ENCODE measurements at regions not wholly inside any gene's neighbourhood (a gene's known extent, or its start where the extent isn't known, plus 50 kb on each side); places are given as distances from the start of the nearest gene placed in this dataset.

DNA sequence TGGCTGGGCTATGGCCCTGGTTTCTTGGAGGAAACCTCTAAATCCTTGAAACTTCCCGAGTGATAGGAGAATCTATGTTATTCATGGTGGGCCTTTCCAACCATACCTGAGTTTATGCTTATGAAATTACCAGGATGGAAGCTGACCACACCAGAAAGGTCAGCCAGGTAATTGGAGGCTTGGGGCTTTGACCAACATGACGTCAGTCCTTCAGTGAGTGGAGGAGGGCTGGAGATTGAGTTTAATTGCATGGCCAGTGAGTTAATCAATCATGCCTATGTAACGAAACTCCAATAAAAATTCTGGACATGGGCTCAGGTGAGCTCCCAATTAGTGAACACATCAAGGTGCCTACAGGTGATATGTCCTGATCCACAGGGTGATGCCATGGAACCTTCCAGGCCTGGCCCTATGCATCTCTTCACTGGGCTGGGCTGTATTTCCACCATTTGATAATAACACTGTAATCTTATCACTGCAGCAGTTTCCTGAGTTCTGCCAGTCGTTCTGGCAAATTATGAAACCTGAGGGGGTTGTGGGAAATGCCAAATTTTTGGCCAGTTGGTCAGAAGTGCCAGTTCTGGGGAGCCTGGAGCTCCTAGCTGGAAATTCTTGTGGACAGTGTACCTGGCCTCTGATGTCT is 106.5 kb downstream of the CDH26 start:
- DNase-seq (ENCODE audit: low read depth), result no peak

GRCh38 chr20:60065741-60066437 is 107.7 kb downstream of the CDH26 start:
- DNase-seq (ENCODE audit: low read depth), result no peak

- no peak for DNase-seq (ENCODE audit: low read depth)
Observed at GRCh38 chr20:60066438-60066823, 108.2 kb downstream of the CDH26 start.

DNA sequence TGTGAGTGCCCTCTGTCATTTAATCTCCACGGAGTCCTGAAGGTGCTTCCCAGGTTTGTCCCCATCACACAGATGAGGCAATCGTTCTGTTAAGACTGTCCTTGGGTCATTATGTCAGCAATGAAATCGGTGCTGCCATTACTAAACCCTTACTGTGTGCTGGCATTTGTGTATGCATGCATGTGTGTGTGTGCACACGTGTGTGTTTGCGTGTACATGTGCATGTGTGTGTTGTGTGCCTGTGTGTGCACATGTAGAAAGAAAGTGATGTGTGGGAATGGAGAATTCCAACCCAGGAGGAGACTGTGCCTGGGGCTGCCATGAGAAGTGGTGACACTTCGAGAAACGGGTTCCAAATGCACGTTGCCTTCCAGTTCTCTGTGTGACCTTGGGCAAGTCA is 110.3 kb downstream of the CDH26 start:
- no peak for DNase-seq (ENCODE audit: low read depth)

DNA sequence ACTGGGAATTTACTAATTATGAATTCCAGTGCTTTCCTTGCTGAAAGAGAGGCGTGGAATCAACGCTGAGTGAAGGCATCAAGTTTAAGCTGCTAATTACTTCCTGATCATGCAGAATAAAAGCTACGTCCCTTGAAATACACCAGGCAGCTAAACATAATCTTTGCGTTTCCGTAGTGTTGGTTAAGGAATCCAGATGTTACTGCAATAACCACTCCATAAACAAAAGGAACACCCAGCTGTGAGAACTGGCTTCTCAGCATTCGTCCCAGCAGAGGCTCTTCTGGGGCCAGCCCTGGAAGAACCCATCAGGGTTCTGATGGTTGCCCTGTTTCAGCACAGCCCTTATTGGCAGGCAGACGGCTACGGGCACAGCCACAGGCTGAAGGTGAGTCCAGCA is 111.4 kb downstream of the CDH26 start:
- no peak for DNase-seq (ENCODE audit: low read depth)

DNA sequence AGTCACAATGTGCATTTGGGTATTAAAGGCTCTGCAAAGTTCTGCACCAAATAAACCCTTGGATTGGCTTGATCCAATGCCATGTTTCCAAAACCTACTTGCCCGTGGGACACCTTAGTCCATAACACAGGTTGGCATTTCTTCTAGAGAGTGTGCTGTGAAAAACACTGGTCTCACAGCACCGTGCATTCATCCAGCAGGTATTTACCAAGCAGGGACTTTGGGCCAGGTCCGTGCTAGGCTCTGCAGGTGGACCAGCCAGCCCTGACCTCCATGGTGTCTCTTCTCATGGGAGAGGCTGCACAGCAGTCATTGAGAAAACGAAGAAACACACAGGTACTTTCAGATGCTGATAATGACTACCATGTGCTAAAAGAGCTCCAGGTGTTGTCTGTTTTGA is 112.6 kb downstream of the CDH26 start:
- DNase-seq (ENCODE audit: low read depth), result no peak

GRCh38 chr20:60071965-60072364 is 113.7 kb downstream of the CDH26 start:
- no peak for DNase-seq (ENCODE audit: low read depth)

DNA sequence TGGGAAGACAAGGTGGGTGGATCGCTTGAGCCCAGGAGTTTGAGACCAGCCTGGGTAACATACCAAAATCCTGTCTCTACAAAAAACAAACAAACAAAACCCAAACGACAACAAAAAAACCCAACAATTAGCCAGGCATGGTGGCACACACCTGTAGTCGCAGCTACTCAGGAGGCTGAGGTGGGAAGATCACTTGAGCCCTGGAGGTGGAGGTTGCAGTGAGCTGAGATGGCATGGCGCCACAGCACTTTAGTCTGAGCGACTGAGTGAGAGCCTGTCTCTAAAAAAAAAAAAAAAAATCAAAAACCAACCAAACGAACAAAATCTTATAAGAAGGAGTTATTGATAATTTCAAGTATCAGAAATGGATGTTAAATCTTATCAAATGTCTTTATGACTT is 114.9 kb downstream of the CDH26 start:
- DNase-seq (ENCODE audit: low read depth), result no peak

- DNase-seq (ENCODE audit: low read depth), result no peak
Observed at GRCh38 chr20:60073504-60073903, 115.3 kb downstream of the CDH26 start.

GRCh38 chr20:60074276-60074675 is 116.1 kb downstream of the CDH26 start:
- DNase-seq (ENCODE audit: low read depth), result no peak

DNA sequence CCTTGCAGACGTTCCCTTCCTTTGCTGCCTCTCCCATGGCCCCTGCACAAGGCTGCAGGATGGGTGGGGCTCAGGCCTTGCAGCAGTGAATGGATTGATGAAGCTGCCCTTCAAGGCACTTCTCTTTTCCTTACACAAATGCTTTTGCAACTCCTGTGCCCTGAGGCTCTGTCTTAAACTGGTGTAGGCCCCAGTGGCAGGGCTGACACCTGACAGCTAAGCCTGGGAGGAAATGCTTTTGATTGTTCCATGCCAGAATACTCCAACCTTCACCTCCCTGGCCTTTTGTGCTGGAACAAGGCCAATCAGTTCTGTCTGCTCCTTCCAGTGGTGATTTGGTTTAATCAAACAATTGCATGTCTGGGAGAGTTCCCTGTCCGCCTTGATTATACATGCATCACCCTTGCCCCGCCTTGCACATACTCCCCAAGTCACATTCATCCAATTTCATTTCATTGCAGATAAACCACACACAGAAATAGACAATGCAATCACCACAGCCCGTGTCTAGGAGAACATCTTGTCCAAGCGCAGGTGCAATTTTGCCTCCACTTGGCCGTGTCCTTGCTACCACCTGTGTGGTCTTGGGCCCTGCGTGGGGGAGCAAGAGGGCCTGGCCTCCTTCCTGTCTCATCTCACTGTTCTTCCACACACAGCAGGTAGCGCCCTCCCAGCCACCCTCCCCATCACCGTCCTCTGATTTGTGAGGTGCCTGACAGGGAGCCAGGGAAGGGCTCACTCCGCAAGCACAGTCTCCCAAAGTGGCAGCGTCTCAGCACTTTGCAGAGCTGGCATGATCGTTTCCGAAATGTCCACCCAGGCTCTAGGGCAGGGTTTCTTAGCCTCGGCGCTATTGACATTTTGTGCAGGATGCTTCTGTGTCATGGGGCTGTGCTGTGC is 120.4 kb downstream of the CDH26 start:
- no peak for DNase-seq (ENCODE audit: low read depth)

DNA sequence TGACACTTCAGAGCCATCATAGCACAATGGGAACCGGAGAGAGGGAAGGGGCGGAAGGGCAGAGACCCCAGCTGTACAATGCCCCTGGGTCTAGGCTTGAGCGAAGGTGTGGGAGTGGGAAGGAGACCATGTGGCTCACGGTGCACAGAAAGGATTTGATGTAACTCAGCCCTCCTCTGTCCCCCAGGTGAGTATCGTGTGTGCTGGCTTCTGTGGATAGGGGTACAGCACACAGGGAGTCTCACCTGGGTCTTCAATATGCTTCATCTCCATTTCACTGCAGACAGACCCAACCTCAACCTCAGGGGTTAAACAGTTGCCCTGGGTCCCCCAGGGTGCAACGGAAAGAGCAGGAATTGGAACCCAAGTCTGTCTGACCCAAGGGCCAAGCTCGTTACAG is 122.2 kb downstream of the CDH26 start:
- DNase-seq (ENCODE audit: low read depth), result no peak

GRCh38 chr20:60085551-60086132 is 127.4 kb downstream of the CDH26 start:
- no peak for DNase-seq (ENCODE audit: low read depth)

- no peak for DNase-seq (ENCODE audit: low read depth)
Observed at GRCh38 chr20:60086821-60087562, 128.8 kb downstream of the CDH26 start.

DNA sequence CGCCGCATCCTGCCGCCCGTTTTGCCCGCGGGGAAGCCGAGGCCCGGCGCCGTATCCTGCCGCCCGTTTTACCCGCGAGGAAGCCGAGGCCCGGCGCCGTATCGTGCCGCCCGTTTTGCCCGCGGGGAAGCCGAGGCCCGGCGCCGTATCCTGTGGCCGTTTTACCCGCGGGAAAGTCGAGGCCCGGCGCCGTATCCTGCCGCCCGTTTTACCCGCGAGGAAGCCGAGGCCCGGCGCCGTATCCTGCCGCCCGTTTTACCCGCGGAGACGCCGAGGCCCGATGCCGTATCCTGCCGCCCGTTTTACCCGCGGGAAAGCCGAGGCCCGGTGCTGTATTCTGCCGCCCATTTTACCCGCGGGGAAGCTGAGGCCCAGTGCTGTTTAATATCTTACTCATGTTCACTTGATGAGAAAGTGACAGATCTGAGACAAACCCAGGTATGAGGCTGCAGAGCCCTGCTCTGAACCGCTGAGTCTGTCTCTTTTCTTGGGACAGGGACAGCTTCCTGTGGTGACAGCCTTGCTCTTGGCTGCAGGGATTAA is 129.4 kb downstream of the CDH26 start:
- no peak for DNase-seq (ENCODE audit: low read depth)

DNA sequence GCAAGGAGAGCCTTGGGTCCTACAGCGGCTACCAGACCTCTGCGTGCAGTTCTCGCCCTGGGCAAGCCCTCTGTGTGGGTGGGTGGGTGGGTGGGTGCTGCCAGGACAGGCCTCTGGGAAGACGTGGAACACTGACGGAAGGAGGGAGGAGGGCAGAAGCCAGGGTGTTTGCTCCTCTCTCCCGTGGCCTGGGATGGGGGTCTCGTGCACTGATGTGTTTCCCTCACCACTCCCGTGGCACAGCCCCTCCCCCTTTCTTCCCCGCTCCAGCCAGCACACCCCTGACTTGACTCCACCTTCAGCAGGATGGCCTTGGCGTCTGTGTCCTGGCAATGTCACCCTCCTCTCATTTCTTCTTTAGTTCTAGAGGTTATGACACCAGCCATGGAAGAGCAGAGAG is 130.0 kb downstream of the CDH26 start:
- no peak for DNase-seq (ENCODE audit: low read depth)

GRCh38 chr20:60090631-60091030 is 132.4 kb downstream of the CDH26 start:
- no peak for DNase-seq (ENCODE audit: low read depth)

GRCh38 chr20:60091305-60091704 is 133.1 kb downstream of the CDH26 start:
- no peak for DNase-seq (ENCODE audit: low read depth)

GRCh38 chr20:60091861-60092260 is 133.6 kb downstream of the CDH26 start:
- no peak for DNase-seq (ENCODE audit: low read depth)

DNA sequence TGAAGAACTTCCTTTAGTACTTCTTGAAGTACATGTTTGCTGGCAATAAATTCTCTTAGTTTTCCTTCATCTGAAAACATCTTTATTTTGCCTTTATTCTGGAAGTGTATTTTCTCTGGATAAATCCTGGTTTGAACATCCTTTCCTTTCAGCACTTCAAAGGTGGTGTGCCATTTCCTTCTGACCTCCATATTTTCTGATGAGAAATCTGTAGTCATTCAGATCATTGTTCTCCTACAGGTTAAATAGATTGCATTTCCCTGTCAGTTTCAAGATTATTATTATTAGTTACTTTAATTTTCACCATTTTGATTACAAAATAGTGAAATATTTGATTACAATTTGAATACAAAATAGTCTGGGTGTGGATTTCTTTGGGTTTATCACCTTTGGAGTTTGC is 134.5 kb downstream of the CDH26 start:
- DNase-seq (ENCODE audit: low read depth), result no peak

GRCh38 chr20:60095456-60095855 is 137.2 kb downstream of the CDH26 start:
- DNase-seq (ENCODE audit: low read depth), result no peak

DNA sequence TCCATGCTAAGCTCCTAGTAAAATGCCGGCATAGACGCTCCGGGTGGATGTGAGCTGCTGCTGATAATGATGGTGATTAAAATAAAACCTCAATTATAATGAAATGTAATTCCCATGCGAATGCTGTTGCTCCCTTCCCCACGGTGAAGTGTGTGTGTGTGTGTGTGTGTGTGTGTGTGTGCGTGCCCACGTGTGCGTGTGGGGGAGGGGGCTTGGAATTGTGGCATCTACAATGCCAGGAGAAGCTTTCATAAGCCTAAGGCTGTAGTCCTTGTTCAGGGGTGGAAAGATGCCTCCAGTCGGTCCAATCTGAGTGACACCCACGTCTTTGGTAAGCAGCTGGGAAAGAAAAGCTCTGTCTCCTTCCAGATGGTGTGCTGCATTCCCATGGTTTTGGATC is 137.9 kb downstream of the CDH26 start:
- no peak for DNase-seq (ENCODE audit: low read depth)

Data from HS-5 (cell line).